Keratinocyte (primary cell): ENCODE measurements at regions not wholly inside any gene's neighbourhood (a gene's known extent, or its start where the extent isn't known, plus 50 kb on each side); places are given as distances from the start of the nearest gene placed in this dataset.

Source experiments
- CTCF ChIP-seq, 3 experiments: IDR thresholded peaks in 1 of 3; conservative IDR thresholded peaks in 1 of 3; optimal IDR thresholded peaks in 1 of 3; 2 replicates in 2 of 3; 3 replicates in 1 of 3; pipeline versions ENCODE3 to v1.5.1; 2011; ENCODE audit warnings: low read length in 3 of 3, mild to moderate bottlenecking in 3 of 3, moderate library complexity in 2 of 3, control low read depth in 1 of 3, inconsistent platforms in 1 of 3; ENCODE audit not compliant: insufficient read depth in 2 of 3; ENCODE audit errors: extremely low read depth in 1 of 3
- EZH2 ChIP-seq: IDR thresholded peaks from one replicate; pipeline ENCODE4 v1.6.1; 2012; ENCODE audit warnings: inconsistent platforms, mild to moderate bottlenecking, low read length, moderate library complexity

DNA sequence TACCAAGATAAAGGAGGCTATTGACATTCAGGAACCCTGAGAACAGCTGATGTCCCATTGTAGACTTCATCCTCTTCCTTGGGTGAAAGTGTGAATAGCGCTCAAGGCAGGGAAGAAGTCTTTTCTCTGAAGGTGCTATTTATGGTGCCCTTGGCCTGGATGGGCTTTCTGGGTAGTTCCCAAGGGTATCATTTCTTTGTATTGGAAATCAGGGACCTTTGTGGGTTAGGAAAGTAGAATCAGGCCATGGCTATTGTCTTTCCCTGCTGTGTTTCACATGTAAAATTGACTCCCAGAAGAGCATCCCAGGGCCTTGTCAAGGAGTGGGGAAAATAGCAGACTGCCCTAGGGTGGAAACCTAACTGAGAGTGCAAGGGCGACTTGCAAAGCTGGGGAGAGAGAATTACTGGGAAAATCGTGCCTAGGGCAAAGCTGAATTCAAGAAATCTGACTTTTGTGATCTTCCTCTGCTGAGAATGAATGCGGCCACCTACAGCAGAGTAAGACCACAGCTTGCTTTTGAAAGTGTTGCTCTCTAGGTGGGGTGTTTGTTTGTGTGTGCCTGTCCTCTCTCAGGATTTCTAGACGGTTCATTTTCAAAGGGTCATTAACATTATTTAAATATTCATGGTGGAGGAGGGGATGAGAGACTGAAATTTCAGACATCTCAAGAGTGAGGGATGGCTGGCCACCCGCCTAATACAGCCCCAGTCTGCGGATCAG, 160.6 kb downstream of the C9orf152 start:
- TF ChIP-seq CTCF (optimal IDR thresholded peaks at IDR 0.05 in 1 of 3, IDR thresholded peaks at IDR 0.05 in 1 of 3, conservative IDR thresholded peaks at IDR 0.05 in 1 of 3; ENCODE audit: extremely low read depth in 1 of 3, insufficient read depth in 2 of 3, low read length in 3 of 3) (no peak), EZH2 (no peak)
